ENCODE measurements at regions not wholly inside any gene's neighbourhood (a gene's known extent, or its start where the extent isn't known, plus 50 kb on each side); places are given as distances from the start of the nearest gene placed in this dataset.

DNA sequence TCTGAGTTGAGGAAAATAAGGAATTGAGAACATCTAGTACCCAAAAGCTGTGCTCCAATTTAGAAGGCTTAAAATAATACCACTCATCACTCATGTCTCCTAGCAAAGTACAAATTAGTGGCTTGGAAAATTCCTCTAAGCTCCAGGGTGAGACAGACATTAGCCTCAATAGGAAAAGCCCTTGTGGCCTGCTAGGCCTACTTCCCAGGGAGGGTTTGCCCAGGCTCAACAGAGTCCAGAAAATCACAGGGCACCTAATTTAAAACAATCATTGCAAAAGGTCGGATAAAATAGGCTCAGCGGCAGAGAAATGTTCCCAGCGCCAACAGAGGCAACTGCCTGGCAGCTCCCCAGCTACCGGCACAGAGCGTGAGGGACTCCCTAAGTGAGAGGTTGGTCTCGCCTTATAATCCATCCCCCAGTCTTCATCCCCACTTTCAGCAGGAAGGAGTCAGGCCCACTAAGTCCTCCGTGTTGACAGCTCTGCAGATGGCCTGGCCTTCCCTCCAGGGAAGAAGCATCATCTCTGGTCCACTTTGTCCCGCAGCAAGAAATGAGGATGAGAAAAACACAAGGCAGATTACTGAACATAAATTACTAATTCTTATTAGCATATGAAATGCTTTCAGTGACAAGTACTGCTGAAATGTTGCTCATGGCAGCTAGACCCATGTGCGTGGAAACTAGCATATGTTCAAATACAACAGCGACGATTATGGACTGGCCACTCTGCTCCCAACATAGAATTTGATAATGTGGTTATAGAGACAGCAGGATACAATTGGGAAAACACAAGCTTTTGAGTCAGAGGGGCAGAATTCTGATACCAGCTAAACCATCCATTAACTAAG, 1177.7 kb upstream of the AUTS2 start:
- no peak for DNase-seq

DNA sequence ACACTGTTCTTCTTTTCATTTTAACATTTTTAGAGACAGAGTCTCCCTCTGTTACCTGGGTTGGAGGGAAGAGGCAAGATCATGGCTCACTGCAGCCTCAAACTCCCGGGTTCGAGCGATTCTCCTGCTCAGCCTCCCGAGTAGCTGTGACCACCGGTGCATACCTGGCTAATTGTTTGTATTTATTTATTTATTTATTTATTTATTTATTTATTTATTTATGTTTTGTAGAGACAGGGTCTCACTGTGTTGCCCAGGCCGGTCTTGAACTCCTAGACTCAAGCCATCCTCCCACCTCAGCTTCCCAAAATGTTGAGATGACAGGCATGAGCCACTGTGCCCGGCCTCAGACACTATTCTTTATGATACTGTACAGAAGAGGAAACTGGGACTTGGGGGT, 1176.6 kb upstream of the AUTS2 start:
- DNase-seq, result no peak

DNA sequence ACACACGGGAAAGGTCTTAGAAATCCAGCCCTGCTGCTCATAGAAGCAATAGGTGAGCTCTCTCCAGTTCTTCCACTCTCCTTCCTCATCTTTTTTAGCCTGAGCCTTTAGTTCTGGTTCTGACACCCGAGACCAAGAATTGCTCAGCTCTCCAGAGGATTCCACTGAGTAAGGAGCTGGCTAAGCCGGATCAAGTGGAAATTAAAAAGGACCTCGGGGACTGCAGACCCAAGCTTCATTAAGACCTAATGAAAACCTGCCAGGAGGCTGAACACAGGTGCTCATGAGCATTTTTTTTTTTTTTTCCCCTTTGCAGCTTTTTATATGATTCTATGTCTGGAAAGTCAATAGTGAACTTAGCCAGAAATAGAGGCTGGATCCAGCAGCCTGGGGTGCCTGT, 1176.0 kb upstream of the AUTS2 start:
- DNase-seq, result no peak

DNA sequence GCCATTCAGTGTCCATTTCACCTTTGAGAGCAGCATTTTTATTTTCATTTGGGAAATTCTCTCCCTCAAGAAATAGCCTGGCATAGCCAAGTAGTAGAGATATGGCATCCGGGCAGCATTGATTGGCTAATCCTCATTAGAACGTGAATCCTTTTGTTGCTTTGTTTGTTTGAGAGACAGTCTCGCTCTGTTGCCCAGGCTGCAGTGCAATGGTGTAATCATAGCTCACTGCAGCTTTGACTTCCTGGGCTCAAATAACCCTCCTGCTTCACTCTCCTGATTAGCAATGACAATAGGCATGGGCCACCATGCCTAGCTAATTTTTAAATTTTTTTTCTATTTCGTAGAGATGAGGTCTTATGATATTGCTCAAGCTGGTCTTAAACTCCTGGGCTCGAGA, 1174.9 kb upstream of the AUTS2 start:
- no peak for DNase-seq

DNA sequence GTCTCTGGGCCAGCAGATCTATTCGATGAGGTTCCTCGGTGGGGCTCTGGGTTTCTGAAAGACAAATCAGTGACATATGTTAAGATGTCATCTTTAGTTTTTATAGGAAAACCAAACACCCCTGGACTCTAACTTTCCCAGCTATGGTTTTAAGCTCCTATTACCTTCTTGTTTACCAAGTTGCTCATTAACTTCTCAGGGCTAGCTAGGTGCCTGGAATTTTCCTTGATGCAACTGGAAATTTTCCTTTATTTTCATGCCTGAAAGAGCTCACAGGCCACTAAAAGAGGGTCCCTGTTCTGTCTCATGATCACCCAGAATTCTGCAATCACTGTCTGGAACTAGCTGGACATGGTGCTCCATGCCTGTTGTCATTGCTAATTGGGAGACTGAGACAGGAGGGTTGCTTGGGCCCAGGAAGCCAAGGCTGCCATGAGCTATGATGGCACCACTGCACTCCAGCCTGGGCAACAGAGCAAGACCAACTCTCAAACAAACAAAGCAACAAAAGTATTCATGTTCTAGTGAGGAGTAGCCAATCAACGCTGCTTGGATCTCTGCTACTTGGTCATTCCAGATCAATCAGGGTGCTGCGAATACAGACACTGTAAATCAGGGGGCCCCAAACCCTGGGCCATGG, 1173.5 kb upstream of the AUTS2 start:
- DNase-seq, result no peak

DNA sequence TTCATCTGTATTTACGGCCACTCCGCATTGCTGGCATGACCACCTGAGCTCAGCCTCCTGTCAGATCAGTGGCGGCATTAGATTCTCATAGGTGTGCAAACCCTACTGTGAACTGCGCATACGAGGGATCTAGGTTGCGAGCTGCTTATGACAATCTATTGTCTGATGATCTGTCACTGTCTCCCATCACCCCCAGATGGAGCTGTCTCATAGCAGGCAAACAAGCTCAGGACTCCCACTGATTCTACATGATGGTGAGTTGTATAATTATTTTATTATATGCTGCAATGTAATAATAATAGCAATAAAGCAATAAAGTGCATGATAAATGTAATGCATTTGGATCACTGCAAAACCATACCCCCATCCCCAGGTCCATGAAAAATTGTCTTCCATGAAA, 1172.9 kb upstream of the AUTS2 start:
- DNase-seq, result no peak

DNA sequence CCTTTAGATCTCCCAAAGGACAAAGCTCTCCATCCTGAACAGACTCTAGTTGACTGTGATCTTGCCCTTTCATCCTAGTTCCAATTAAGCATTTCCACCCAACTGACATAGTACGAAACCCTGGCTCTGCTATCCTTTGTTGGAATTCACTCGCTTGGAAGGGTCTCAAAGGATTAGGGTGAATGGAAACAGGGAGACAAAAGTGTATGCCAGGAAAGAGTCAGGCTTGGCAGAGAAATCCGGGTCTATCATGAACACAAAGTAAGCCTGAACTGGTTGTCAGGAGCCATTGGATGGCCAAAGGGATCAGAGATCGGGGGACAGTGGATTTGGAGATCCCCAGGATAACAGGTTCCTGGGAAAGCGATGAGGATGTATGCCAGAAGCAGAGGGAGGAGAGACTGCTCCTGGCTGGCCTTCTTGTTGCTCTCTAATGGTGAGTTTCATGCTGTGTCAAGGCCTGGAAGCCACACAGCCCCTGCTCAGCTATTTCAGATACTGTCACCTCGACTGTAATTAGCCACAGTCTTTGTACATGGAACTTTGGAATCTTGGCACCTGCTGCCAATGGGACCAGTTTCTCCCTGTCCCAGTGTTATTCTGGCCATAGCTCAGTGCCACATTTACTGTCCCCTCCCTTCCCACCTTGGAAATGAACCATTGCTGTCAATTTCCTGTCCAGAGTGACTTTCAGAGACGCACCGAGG, 1168.7 kb upstream of the AUTS2 start:
- DNase-seq, result no peak

DNA sequence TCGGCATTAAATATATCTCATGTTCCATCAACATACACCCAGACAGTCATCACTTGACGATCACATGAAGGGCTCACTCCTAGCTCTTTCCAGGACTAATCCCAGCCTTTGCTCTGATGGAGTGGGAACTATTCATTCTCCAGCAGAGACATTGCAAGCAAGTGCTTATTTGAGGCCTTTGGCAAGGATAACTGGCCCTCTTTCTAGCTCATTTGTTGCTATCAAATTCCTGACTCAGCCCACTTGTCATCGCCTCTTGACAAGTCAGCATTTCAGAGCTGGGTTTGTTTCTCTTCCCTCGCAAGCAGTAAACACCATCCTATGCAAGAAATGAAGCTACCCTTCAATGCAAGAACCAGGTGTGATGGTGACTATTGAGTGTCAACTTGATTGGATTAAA, 1165.7 kb upstream of the AUTS2 start:
- no peak for DNase-seq

DNA sequence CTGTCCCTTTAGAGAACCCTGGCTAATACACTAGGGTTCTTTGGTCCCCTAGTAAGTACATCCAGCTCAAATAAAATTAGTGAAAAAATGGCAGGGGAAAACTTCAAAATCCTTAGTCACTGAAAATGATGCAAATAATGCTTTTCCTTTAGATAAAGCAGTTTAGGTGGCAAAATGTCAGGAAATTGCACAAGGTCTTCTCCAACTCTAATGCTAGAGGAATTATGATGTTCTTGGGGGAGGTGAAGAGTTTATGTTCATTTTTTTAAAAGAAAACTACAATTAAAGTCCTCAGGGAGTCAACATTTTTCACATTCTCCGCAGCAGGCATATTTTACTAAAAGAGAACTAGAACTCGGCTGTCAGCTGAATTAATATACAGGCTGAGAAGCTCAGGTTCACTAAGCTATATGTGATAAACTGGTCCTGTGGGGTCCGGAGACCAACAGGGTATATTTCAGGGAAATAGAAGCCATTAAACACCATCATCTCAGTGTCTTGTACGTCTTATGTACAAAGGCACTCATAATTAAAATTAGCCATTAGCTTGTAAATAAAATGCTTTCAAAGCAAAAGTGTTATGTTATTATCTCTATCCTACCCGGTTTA, 1164.7 kb upstream of the AUTS2 start:
- no peak for DNase-seq

DNA sequence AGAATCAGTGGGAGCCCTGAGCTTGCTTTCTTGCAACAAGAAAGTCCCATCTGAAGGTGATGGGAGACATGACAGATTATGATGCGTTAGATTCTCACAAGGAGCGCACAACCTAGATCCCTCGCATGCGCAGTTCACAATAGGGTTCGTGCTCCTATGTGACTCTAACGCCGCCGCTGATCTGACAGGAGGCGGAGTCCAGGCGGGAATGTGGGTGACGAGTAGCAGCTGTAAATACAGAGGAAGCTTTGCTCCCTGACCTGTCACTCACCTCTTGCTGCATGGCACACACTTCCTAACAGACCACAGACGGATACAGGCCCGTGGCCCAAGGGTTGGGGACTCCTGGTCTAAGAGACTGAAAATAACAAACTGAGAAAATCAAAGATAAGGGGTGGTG, 1163.4 kb upstream of the AUTS2 start:
- no peak for DNase-seq

DNA sequence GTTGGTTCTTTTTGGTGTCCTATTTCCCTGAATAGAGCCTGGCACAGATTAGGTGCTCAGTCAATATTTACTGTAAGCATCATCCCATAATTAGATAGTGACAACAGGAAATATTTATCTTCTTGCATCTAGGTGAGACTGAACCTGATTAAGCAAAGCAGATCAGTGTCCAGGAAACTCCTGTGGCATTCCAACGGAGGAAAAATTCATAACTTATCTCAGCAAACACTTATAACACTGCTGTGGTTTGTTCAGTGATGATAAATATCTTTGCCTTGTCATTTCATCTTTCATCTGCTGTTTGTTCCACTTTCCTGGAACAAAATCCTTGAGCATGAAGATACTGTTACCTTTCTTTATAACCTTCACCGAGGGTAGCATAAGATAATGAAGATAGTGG, 1160.3 kb upstream of the AUTS2 start:
- no peak for DNase-seq

DNA sequence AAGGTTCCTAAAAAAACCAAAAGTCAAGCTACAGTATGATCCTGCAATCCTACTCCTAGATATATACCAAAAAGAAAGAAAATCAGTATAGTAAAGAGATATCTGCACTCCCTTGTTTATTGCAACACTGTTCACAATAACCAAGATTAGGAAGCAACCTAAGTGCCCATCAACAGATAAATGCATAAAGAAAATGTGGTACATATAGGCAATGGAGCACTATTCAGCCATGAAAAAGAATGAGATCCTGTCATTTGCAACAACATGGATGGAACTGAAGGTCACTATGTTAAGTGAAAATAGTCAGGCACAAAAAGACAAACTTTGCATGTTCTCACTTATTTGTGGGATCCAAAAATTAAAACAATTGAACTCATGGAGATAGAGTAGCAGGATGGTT, 1159.5 kb upstream of the AUTS2 start:
- no peak for DNase-seq

DNA sequence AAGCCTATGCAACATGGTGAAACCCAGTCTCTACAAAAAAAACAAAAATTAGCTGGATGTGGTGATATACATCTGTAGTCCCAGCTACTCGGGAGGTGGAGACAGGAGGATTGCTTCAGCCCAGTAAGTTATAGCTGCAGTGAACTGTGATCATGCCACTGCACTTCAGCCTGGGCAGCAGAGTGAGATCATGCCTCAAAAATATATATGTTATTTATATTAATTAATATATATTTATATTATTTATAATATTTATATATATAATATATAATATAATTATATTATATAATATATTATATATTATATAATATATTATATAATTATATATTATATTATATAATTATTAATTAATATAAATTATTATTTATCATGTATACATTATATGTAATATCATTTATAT, 1158.4 kb upstream of the AUTS2 start:
- DNase-seq, result no peak

DNA sequence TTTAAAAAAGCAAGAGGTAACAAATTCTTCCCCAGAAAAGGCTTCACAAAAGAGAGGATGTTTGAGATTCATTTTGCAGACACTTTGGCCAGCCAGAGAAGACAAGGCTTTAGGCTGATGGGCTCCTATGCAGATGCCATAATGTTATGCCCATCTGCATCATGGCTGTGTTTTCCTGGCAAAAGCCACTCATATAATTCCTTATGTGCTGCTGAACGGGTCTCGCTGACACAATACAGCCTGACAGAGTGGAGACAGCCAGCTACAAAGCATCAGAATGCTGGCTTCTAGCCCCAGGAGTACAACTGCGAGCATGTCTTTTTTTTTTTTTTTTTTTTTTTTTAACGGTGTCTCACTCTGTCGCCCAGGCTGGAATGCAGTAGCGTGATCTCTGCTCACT, 1157.4 kb upstream of the AUTS2 start:
- DNase-seq, result no peak

DNA sequence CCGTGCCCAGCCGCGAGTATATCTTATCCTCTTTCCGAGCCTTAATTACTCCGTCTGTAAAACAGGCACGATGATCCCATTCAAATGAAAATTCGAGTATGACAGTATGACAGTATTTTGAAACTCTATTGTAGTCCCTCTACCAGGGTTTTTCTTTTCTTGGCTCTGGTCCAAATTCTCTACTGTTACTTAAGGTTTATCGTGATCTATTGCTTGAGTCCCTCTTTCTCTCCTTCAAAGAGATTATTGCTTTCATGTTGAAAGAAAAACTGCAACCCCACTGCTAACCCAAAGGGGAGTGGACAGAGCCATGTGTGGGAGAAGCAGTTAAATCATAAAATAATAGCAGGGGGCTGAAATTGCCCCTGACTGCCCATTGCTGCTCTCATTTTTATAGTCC, 1156.6 kb upstream of the AUTS2 start:
- no peak for DNase-seq

DNA sequence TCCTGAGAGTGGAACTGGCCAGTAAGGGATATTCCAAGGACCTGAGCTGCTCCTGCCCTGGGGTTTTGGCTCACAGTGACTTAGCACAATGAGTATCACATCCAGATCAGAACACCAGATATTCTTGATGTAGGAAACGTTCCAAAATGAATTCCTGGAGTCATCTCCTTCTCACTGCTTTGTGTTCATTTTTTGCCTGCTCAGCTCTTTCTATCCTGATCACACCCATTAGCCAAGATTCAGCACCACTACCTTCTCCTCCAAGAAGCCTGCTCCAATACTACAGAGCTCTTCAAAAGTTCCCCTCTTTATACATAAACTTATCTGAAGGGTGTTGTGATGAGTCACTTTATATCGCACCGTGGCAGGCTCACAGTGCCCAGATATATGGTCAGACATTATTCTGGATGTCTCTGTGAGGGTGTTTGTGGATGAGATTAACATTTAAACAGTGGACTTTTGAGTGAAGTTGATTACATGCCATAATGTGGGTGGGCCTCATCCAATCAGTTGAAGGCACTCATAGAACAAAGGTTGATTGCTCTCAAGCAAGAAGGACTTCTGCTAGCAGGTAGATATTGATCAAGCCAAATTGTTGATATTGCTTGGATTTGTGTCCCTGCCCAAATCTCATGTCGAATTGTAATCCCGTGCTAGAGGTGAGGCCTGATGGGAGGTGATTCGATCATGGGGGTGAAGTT, 1155.2 kb upstream of the AUTS2 start:
- DNase-seq, result no peak

DNA sequence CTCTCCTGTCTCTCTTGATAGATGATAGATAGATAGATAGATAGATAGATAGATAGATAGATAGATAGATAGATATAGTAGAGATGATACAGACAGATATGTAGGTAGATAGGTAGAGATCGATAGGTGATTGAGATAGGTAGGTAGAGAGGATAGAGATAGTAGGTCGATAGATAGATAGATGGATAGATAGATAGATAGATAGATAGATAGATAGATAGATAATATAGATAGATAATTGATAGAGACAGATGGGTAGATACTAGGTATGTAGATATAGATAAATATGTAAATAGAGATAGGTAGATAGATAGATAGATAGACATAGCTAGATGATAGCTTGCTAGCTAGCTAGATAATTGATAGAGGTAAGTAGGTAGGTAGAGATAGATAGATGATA, 1154.2 kb upstream of the AUTS2 start:
- DNase-seq, result no peak

DNA sequence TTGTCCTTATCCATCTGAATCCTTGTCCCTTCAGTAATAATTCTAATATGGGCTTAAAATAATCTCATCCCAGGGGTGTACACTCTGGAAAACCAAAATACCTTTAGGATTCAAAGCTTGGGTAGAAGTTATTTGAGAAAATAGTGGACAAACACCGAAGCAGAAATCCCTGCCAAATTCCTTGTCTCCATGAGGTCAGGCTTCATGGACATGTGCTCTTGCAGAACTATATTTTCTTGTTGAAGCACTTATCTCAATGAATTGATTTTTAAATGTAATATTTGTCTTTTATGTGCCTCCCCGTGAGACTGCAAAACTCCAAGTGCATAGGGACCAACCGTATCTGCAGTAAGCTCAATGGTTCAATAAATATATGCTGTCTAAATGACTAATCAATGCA, 1153.3 kb upstream of the AUTS2 start:
- no peak for DNase-seq

DNA sequence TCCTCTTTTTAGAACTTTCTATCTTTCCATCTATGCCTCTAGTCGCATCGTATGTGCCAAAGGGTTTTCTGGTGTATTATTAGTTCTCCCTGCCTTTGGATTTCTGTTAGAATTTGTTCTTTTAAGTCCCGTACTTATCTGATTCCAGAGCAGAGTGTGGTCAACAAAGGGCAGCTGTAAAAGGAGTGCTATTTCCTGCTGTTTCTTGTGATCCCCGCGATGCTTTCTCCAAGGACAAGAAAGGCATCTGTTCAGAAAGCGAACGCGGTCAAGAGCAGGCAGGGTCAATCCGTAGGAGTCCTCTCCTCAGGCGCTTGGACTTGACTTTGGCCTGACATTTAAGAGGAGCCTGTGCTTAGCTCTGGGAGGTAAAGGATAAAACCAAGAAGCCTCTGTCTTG, 1152.1 kb upstream of the AUTS2 start:
- DNase-seq, result no peak

DNA sequence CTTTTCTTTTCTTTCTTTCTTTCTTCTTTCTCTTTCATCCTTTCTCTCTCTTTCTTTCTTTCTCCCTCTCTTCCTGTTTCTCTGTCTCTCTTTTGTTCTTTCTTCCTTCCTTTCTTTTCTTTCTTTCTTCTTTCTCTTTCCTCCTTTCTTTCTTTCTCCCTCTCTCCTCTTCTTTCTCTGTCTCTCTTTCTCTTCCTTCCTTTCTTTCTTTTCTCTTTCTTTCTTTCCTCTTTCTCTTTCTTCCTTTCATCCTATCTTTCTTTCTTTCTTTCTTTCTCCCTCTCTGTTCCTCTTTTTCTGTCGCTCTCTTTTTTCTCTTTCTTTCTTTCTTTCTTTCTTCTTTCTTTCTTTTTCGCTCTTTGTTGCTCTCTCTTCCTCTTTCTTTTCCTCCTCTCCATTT, 1149.2 kb upstream of the AUTS2 start:
- no peak for DNase-seq

DNA sequence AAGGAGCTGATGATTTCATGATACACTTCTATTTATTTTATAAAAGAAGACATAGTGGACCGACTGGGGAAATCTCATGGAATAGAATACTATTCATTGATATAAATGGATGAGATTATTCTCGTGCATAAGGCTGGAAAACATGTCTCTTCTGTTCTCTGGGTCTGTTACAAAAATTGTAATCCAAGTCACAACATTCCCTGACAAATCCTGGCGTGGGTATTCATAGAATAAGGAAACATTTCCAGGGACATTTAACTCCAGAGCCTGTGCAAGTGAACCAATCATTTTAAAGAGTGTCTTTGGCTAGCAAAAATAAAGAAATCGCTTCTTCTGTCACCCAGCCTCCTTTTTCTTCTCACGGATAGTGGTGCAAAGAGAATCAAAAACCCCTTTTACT, 1148.5 kb upstream of the AUTS2 start:
- DNase-seq, result no peak

DNA sequence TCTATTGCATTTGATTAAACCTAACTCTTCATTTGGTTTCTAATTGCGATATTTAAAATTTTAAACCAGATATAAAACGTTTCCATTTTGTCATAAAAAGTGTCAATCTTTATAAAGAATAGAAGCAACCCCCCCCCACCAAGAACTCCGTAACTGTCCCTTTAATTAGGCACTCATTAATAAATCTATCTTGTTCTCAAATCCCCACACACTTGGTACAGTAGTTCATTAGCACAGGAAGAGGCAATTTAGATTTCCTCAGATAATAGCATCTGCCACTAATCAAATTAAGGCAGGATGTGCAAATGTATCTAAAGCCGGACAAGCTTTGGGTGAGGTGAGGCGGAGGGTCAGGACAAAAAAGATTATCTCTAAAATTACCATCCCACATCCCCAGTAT, 1143.3 kb upstream of the AUTS2 start:
- DNase-seq, result no peak

DNA sequence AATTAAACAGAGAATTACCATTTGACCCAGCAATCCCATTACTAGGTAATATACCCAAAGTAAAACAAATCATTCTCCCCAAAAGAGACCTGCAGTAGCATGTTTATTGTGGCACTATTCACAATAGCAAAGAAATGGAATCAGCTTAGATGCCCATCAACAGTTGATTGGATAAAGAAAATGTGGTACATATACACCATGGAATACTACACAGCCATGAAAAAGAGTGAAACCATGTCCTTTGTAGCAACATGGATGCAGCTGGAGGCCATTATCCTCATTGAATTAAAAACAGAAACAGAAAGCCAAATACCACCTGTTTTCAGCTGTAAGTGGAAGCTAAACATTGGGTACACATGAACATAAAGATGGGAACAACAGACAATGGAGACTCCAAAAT, 1141.8 kb upstream of the AUTS2 start:
- no peak for DNase-seq
